GM19025 (cell line): ENCODE measurements at regions not wholly inside any gene's neighbourhood (a gene's known extent, or its start where the extent isn't known, plus 50 kb on each side); places are given as distances from the start of the nearest gene placed in this dataset.
"Not testable (repeated sequence)": the region's sequence is repeated elsewhere in the genome, so short reads cannot be mapped to it uniquely, and the experiment has no call there.

ENCODE experiments used
- ATAC-seq: cut with Tn5 transposase; IDR thresholded peaks from one replicate; pipeline ENCODE4 v1.9.1; 2021; ENCODE audit warnings: mild to moderate bottlenecking, low read depth, moderate library complexity; ENCODE audit not compliant: unreplicated experiment

GRCh38 chr5:159673538-159673937 is 242.7 kb upstream of the ADRA1B start:
- ATAC-seq: no peak

GRCh38 chr5:159678657-159679392 is 237.5 kb upstream of the ADRA1B start:
- ATAC-seq: no peak

- no peak for ATAC-seq
These were observed 236.2 kb upstream of the ADRA1B start for GRCh38 chr5:159680095-159680494.

GRCh38 chr5:159681661-159682060 is 234.6 kb upstream of the ADRA1B start:
- ATAC-seq: no peak

- no peak for ATAC-seq
These were observed 233.7 kb upstream of the ADRA1B start for GRCh38 chr5:159682623-159683022.

GRCh38 chr5:159687892-159688291 is 228.4 kb upstream of the ADRA1B start:
- ATAC-seq: not testable (repeated sequence)

- ATAC-seq: no peak
These were observed 220.5 kb upstream of the ADRA1B start for GRCh38 chr5:159695741-159696294.

- no peak for ATAC-seq
These were observed 218.8 kb upstream of the ADRA1B start for GRCh38 chr5:159697530-159697929.

- ATAC-seq: no peak
These were observed 218.0 kb upstream of the ADRA1B start for GRCh38 chr5:159698322-159698721.

- no peak for ATAC-seq
These were observed 216.3 kb upstream of the ADRA1B start for GRCh38 chr5:159700016-159700415.

GRCh38 chr5:159702301-159702700 is 214.0 kb upstream of the ADRA1B start:
- ATAC-seq: no peak

- no peak for ATAC-seq
These were observed 213.5 kb upstream of the ADRA1B start for GRCh38 chr5:159702826-159703225.

- ATAC-seq: no peak
These were observed 212.1 kb upstream of the ADRA1B start for GRCh38 chr5:159704160-159704559.

- ATAC-seq: no peak
These were observed 210.3 kb upstream of the ADRA1B start for GRCh38 chr5:159705948-159706347.

GRCh38 chr5:159708090-159708489 is 208.2 kb upstream of the ADRA1B start:
- no peak for ATAC-seq

GRCh38 chr5:159712672-159713071 is 203.6 kb upstream of the ADRA1B start:
- no peak for ATAC-seq

GRCh38 chr5:159713254-159713653 is 203.0 kb upstream of the ADRA1B start:
- no peak for ATAC-seq

- no peak for ATAC-seq
These were observed 202.5 kb upstream of the ADRA1B start for GRCh38 chr5:159713773-159714172.

GRCh38 chr5:159725475-159725874 is 190.8 kb upstream of the ADRA1B start:
- ATAC-seq: no peak

- ATAC-seq: no peak
These were observed 189.1 kb upstream of the ADRA1B start for GRCh38 chr5:159727167-159727566.

GRCh38 chr5:159730285-159730684 is 186.0 kb upstream of the ADRA1B start:
- ATAC-seq: no peak

- no peak for ATAC-seq
These were observed 184.1 kb upstream of the ADRA1B start for GRCh38 chr5:159732220-159732619.
